IMR-90 (cell line): ENCODE measurements at regions not wholly inside any gene's neighbourhood (a gene's known extent, or its start where the extent isn't known, plus 50 kb on each side); places are given as distances from the start of the nearest gene placed in this dataset.

Source experiments
- CEBPB ChIP-seq: IDR thresholded peaks from 2 replicates; pipeline ENCODE4 v1.6.1; 2012; ENCODE audit warnings: low read depth, low read length, improper control_type of control experiment
- POLR2A ChIP-seq: IDR thresholded peaks from 2 replicates; pipeline ENCODE4 v1.6.1; 2012; ENCODE audit warnings: mild to moderate bottlenecking, low read depth, low read length
- RFX5 ChIP-seq: IDR thresholded peaks from 2 replicates; pipeline ENCODE4 v1.8.0; 2012; ENCODE audit warnings: low read depth, mild to moderate bottlenecking, low read length, moderate library complexity
- TF ChIP-seq, protein P1 (sequence below): conservative IDR thresholded peaks from 2 replicates; pipeline ENCODE4 v1.5.1; 2012; ENCODE audit warnings: mild to moderate bottlenecking, low read depth, low read length, improper control_type of control experiment

DNA sequence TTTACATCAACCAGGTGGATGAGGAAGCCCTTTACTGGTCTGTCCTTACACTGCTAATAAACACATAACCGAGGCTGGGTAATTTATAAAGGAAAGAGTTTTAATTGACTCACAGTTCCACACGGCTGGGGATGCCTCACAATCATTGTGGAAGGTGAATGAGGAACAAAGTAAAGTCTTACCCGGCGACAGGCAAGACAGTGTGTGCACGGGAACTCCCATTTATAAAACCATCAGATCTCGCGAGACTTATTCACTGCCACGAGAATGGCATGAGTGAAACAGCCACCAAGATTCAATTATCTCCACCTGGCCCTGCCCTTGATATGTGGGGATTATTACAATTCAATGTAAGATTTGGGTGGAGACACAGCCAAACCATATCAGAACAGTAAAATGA lies 67.3 kb upstream of the GRAMD2B start:
- TF ChIP-seq POLR2A (no peak), CEBPB (no peak), RFX5 (no peak)
- TF ChIP-seq, protein P1, sequence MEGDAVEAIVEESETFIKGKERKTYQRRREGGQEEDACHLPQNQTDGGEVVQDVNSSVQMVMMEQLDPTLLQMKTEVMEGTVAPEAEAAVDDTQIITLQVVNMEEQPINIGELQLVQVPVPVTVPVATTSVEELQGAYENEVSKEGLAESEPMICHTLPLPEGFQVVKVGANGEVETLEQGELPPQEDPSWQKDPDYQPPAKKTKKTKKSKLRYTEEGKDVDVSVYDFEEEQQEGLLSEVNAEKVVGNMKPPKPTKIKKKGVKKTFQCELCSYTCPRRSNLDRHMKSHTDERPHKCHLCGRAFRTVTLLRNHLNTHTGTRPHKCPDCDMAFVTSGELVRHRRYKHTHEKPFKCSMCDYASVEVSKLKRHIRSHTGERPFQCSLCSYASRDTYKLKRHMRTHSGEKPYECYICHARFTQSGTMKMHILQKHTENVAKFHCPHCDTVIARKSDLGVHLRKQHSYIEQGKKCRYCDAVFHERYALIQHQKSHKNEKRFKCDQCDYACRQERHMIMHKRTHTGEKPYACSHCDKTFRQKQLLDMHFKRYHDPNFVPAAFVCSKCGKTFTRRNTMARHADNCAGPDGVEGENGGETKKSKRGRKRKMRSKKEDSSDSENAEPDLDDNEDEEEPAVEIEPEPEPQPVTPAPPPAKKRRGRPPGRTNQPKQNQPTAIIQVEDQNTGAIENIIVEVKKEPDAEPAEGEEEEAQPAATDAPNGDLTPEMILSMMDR: no peak
